Right lung (tissue), 2 donors: ENCODE measurements at regions not wholly inside any gene's neighbourhood (a gene's known extent, or its start where the extent isn't known, plus 50 kb on each side); places are given as distances from the start of the nearest gene placed in this dataset.

Source experiments
- DNase-seq, 2 donors: peaks; one replicate each; pipeline ENCODE4 v3.0.0-alpha.2; 2013

DNA sequence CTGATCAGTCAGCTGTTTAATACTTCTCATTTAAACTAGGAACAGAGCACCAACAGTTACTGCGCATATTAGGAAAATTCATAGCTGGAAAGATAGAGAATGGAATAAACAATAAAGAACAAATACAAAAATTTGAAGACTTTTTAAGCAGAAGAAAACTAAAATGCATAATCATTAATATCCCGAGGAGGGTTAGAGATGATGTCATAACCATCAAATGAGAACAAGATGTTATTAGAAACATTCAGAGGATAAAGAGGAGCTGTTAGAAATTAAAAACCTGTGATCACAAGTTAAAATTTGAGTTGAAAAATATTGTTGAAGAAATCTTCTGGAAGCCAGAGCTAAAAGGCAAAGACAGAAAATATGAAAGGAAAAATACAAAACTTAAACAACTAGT is 54.0 kb upstream of the ALKAL2 start:
- DNase-seq = no peak

DNA sequence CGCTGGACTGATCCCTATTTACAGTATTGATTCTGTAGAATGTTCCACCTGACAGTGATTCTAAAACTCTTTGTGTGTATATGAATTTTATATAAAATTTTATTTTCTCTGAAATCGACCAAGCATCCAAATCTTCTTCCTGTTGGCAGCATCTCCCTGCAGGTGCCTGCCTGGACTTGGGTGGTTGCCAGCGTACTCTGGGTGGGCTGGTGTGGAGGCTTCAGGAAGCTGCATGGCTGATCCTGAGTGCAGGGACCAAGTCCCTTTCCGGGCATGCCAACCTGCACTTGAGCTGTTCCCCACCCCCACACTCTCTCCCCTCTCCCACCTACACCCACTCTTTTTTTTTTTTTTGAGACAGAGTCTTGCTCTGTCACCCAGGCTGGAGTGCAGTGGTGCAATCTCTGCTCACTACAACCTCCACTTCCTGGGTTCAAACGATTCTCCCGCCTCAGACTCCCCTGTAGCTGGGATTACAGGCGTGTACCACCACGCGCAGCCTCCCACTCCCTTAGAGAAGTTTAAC is 53.2 kb upstream of the ALKAL2 start:
- DNase-seq = no peak
